KOPT-K1 (cell line): ENCODE measurements at regions not wholly inside any gene's neighbourhood (a gene's known extent, or its start where the extent isn't known, plus 50 kb on each side); places are given as distances from the start of the nearest gene placed in this dataset.

Source experiments
- H3K27ac ChIP-seq: fragments of 200-600 bp; sonication (generic); 2 replicates; pipeline ENCODE4 v1.5.1; 2016; ENCODE audit warnings: antibody characterized with exemption, mild to moderate bottlenecking, low read depth, low read length; ENCODE audit not compliant: poor library complexity, severe bottlenecking
- H3K36me3 ChIP-seq: fragments of 200-600 bp; sonication (generic); 2 replicates; pipeline ENCODE4 v1.5.1; 2017; ENCODE audit warnings: antibody characterized with exemption, mild to moderate bottlenecking, low read length, moderate library complexity; ENCODE audit not compliant: insufficient read depth
- H3K9me3 ChIP-seq: fragments of 200-600 bp; sonication (generic); 2 replicates; pipeline ENCODE4 v1.5.1; 2017; ENCODE audit warnings: antibody characterized with exemption, low read length, mild to moderate bottlenecking; ENCODE audit not compliant: insufficient read depth, poor library complexity, severe bottlenecking

DNA sequence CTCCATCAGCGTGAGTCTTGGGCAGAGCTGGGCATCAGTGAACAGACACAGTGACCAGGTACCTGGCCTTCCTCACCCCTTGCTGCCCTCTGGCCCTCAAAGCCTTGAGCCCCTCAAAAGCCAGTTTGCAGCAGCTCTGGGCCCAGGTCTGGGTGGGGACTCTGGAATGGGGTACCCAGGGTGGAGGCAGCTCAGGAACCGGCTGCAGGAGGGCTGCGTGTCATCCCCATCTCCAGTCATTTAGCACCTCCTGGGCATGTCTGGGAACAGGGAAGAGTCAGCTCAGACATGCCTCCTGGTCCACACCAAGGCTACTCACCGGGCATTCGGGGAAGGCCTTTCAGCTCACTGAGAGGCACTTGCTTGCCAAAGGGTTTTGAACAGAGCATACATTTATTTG, 503.3 kb downstream of the TCERG1L start:
- H3K36me3 ChIP-seq = no peaks in the 10 kb centered on the region
- H3K27ac ChIP-seq = no peak overlapping the region
- no peaks in the 10 kb centered on the region for H3K9me3 ChIP-seq

DNA sequence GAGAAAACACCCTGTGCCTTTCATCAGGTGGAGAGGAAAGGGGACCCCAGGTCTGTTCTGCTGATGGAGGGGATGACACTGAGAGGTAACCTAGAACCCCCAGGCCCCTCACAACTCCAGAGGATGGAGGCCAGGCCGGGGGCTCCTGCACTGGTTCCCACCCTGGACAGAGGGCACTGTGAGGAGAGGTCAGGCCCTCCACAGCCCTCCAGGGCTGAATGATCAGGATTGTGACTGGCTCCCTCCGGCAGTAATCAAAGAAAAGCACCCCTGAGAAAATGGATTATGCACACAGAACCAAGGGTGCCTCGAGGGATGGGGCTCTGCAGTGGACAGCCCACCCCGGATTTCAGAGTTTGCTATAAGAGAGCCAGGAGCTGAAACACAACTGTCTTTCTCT, 502.8 kb downstream of the TCERG1L start:
- H3K27ac ChIP-seq = no peak overlapping the region
- no peaks in the 10 kb centered on the region for H3K9me3 ChIP-seq
- H3K36me3 ChIP-seq = no peaks in the 10 kb centered on the region

DNA sequence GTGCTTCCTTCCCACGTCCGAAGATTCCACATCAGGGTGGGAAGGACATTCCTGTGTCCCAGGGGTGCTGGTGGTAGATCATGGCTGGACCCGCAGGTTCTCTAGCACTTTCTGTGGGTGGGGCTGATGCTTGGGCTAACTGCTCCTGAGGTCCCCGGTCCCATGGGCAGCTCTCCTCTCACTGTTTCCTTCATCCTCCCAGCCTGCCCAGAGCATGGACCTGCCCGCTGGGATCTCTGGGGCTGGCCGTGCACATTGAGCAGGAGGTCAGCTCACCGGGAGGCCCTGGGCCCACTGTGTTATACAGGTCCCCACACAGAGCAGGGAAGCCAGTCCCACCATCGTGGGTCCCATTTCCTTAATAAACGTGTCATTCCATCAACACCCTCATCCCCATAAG, 502.3 kb downstream of the TCERG1L start:
- no peak overlapping the region for H3K27ac ChIP-seq
- H3K9me3 ChIP-seq = no peaks in the 10 kb centered on the region
- H3K36me3 ChIP-seq = no peaks in the 10 kb centered on the region

- no peak overlapping the region for H3K27ac ChIP-seq
- no peaks in the 10 kb centered on the region for H3K36me3 ChIP-seq
- no peaks in the 10 kb centered on the region for H3K9me3 ChIP-seq
These were observed 501.6 kb downstream of the TCERG1L start for GRCh38 chr10:130809761-130810515.

- no peak overlapping the region for H3K27ac ChIP-seq
- no peaks in the 10 kb centered on the region for H3K9me3 ChIP-seq
- no peaks in the 10 kb centered on the region for H3K36me3 ChIP-seq
These were observed 500.7 kb downstream of the TCERG1L start for GRCh38 chr10:130810856-130811255.

- Histone ChIP-seq H3K9me3 (no peaks in the 10 kb centered on the region), H3K27ac (no peak overlapping the region), H3K36me3 (no peaks in the 10 kb centered on the region)
These were observed 499.0 kb downstream of the TCERG1L start for GRCh38 chr10:130812381-130813148.

DNA sequence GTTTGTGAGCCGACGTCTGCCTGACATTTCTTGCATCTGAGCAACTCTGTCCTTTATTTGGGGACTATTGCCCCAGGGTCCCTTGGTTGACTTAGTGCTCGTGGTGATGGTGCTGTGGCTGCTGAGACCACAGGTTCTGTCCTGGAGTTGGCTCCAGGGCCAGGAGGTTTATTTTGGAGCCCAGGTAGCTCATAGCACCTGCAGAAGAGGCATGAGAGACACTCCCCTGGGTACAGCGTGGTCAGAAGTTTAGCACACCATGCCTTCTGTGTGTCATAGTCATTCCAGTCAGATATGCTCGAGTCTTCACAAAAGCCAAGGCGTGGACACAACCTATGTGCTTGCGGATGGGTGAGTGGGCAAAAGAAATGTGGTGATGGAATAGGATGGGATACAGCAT, 496.9 kb downstream of the TCERG1L start:
- Histone ChIP-seq H3K9me3 (no peaks in the 10 kb centered on the region), H3K36me3 (no peaks in the 10 kb centered on the region)

DNA sequence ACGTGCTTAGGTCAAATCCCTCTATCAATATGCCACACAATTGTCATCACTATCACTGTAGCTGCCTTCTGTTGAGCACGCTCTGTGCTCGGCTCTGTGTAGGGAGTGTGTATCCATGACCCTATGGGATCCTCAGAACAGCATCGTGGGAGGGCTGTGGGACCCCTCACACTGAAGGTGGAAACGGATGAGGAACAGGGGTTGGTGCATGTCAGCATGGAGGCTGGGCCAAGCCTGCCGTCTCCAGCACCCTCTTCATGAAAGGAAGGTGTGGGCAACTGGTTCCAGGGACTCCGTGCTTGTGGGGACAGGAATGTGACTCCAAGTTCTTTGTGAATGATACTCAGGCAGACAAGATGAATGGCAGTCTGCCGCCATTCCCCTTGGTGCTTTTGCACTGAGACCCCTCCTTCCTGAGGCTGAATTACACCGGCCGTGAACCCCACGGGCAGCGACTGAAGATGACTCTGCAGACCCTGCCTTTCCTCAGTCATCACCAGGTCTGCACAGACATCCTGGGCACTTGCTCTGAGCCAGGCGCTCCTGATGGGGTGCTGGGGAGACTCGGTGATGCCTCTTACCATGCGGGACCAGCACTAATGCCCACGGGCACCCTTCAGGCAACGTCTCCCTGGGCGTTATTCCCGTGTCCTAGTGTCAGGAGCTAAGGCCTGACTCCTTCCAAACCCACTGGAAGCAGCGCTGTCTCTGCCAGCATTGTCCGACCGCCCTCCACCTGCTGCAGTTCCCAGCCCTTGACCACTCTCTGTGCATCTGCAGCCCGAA, 495.2 kb downstream of the TCERG1L start:
- no peaks in the 10 kb centered on the region for H3K36me3 ChIP-seq
- no peak overlapping the region for H3K27ac ChIP-seq
- no peaks in the 10 kb centered on the region for H3K9me3 ChIP-seq

More for the DNA sequence above, 496.9 kb downstream of the TCERG1L start:
- no peak overlapping the region for H3K27ac ChIP-seq

- no peaks in the 10 kb centered on the region for H3K9me3 ChIP-seq
- no peaks in the 10 kb centered on the region for H3K36me3 ChIP-seq
- no peak overlapping the region for H3K27ac ChIP-seq
These were observed 494.4 kb downstream of the TCERG1L start for GRCh38 chr10:130817046-130817624.

GRCh38 chr10:130817674-130818073, 493.8 kb downstream of the TCERG1L start:
- no peaks in the 10 kb centered on the region for H3K36me3 ChIP-seq
- no peaks in the 10 kb centered on the region for H3K9me3 ChIP-seq
- no peak overlapping the region for H3K27ac ChIP-seq

DNA sequence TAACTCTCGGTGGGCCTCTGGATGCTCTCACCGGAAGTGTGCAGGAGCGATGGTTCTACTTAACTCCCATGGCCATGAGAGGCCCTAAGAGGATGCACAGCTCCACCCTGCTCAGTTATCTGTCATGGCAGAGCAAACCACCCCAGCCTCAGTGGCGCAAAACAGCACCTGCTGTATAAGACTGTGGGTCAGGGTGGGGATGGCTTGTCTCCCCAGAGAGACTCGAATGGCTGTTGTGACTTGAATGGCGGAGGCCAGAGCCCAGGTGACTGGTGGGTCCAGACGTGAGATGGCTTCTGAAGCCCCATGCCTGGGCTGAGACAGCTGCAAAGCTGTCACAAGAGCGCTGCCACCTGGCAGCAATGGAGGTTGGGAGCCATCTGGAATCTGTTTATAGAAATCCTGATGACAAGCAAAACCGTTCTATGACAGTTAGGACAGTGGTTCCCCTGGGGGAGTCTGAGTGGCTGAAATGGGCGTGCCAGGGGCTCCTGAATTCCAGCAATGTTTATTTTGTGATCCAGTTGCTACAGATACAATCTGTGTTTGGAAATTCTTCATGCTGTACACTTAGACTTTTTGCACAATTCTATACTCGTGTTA, 490.5 kb downstream of the TCERG1L start:
- H3K9me3 ChIP-seq = peaks cover 12% of the 10 kb centered on the region
- no peak overlapping the region for H3K27ac ChIP-seq
- no peaks in the 10 kb centered on the region for H3K36me3 ChIP-seq

DNA sequence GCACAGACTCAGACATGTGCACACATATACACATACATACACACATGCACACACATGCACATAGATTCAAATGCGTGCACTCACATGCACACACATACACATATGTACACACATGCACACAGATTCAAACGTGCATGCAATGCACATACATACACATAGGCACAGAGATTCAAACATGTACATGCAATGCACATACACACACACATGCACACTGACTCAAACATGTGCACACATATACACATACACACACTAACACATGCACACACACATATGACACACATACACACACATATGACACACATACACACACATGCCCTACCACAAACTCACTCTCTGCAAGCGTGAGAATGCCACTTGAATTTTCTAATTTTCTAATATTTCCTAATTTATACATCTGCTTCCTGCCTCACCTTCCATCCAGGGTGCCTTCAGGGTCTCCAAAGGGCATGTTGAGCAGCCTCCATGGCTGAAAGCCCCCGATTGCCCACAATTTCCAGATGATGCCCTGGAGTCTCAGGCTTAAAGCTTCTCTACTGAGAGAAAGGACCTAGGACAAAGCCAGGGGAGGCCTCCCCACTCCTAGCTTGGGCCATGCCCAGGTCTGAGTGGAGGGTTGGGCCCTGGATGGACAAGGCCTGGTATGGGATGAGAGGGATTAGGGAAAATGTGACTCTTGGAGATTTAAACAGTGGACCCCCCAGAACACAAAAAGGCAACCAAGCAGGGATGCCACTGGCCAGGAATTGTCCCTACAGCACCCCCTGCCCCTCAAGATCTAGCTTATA, 487.1 kb downstream of the TCERG1L start:
- Histone ChIP-seq H3K9me3 (peaks cover 21% of the 10 kb centered on the region), H3K36me3 (no peaks in the 10 kb centered on the region), H3K27ac (no peak overlapping the region)

DNA sequence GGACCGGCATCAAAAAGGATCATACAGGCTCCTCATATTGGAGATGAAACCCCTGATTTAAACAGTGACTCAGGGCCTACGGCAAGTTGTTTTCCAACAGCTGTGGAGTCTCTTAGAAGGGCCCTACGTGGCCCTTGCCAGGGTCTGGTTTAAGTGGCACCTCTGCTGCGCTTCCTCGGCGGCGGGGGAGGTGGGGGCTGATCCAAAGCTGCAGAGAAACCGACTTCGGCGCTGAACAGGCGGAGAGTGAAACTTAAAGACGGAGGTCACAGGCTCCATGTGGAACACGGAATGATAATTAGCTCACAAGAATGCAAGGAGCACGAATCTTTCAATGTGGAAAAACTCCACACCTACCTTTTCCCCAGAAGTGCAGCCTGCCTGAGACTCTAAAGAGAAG, 477.9 kb downstream of the TCERG1L start:
- Histone ChIP-seq H3K27ac (no peak overlapping the region), H3K36me3 (no peaks in the 10 kb centered on the region), H3K9me3 (no peaks in the 10 kb centered on the region)

- H3K9me3 ChIP-seq = no peaks in the 10 kb centered on the region
- H3K36me3 ChIP-seq = no peaks in the 10 kb centered on the region
- no peak overlapping the region for H3K27ac ChIP-seq
These were observed 477.4 kb downstream of the TCERG1L start for GRCh38 chr10:130834170-130834569.
